ENCODE measurements at regions not wholly inside any gene's neighbourhood (a gene's known extent, or its start where the extent isn't known, plus 50 kb on each side); places are given as distances from the start of the nearest gene placed in this dataset.

GRCh38 chr6:41423002-41423401 is 87.6 kb downstream of the NCR2 start:
- no peaks in the 10 kb centered on the region for H3K4me1 Mint-ChIP-seq
- CTCF ChIA-PET: interaction anchor here (0.8 to 5.1 kb wide), 4 partner anchors 161 to 174 kb away, joined by 3 to 36 read pairs (median 7); no protein-coding TSS in a partner anchor
- ATAC-seq: no peak
- H3K4me1 ChIP-seq (ENCODE audit: control insufficient read depth in 2 of 2, insufficient read depth in 2 of 2, low read length in 2 of 2): peaks cover 0 to 17% of the 10 kb centered on the region in 2 donors
- H3K27ac ChIP-seq (ENCODE audit: low read depth, low read length): no peak overlapping the region
- no peak for DNase-seq
- H3K36me3 Mint-ChIP-seq: peaks cover 0 to 5% (median 0%) of the 10 kb centered on the region in 5 donors
- H3K27me3 ChIP-seq (ENCODE audit: control insufficient read depth in 2 of 2, insufficient read depth in 2 of 2, low read length in 2 of 2): peaks cover 3 to 12% of the 10 kb centered on the region in 2 donors
- H3K27ac Mint-ChIP-seq: no peak overlapping the region
- H3K4me3 Mint-ChIP-seq: no peak overlapping the region
- H3K4me3 ChIP-seq (ENCODE audit: low read length): no peak overlapping the region
- H3K9me3 ChIP-seq (ENCODE audit: control insufficient read depth in 2 of 3, low read length in 3 of 3): no peaks in the 10 kb centered on the region
- intact Hi-C loops (cut with micrococcal nuclease): no loop called here
- no peaks in the 10 kb centered on the region for H3K36me3 ChIP-seq (ENCODE audit: control insufficient read depth in 2 of 3, insufficient read depth in 3 of 3, low read length in 3 of 3)
- POLR2A ChIA-PET: no interaction called here
- peaks cover 16 to 33% (median 25%) of the 10 kb centered on the region in 5 donors for H3K27me3 Mint-ChIP-seq
- H3K9me3 Mint-ChIP-seq: peaks cover 0 to 7% (median 3%) of the 10 kb centered on the region in 11 donors

- Histone ChIP-seq H3K27ac (ENCODE audit: low read depth, low read length) (no peak overlapping the region), H3K4me3 (ENCODE audit: low read length) (no peak overlapping the region), H3K9me3 (ENCODE audit: control insufficient read depth in 2 of 3, low read length in 3 of 3) (no peaks in the 10 kb centered on the region), H3K27me3 (ENCODE audit: control insufficient read depth in 2 of 2, insufficient read depth in 2 of 2, low read length in 2 of 2) (peaks cover 6 to 21% of the 10 kb centered on the region in 2 donors), H3K4me1 (ENCODE audit: control insufficient read depth in 2 of 2, insufficient read depth in 2 of 2, low read length in 2 of 2) (peaks cover 0 to 25% of the 10 kb centered on the region in 2 donors), H3K36me3 (ENCODE audit: control insufficient read depth in 2 of 3, insufficient read depth in 3 of 3, low read length in 3 of 3) (no peaks in the 10 kb centered on the region)
- CTCF ChIA-PET: interaction anchor here (0.6 to 5.1 kb wide), 10 partner anchors 14 to 259 kb away, joined by 3 to 36 read pairs (median 4); no protein-coding TSS in a partner anchor
- POLR2A ChIA-PET: interaction anchor here (0.8 kb wide), 1 partner anchor 12 kb away, joined by 3 read pairs; no protein-coding TSS in a partner anchor
- Mint-ChIP-seq H3K36me3 (peaks cover 0 to 2% (median 0%) of the 10 kb centered on the region in 5 donors), H3K4me1 (peaks cover 6 to 10% (median 9%) of the 10 kb centered on the region in 7 donors), H3K27me3 (peaks cover 15 to 33% (median 22%) of the 10 kb centered on the region in 5 donors), H3K9me3 (peaks cover 0 to 2% (median 0%) of the 10 kb centered on the region in 11 donors), H3K27ac (no peak overlapping the region), H3K4me3 (no peak overlapping the region)
- DNase-seq (peak; percentile 47 to 81 (median 67)), ATAC-seq (peak; percentile 77)
- intact Hi-C loops (cut with micrococcal nuclease): loop anchor here (1.0 to 2.0 kb wide), 4 partner anchors 56 to 259 kb away; no protein-coding TSS in a partner anchor
Measured at GRCh38 chr6:41424370-41425058, 89.1 kb downstream of the NCR2 start.

- ATAC-seq: no peak
- Histone ChIP-seq H3K9me3 (ENCODE audit: control insufficient read depth in 2 of 3, low read length in 3 of 3) (no peaks in the 10 kb centered on the region), H3K27me3 (ENCODE audit: control insufficient read depth in 2 of 2, insufficient read depth in 2 of 2, low read length in 2 of 2) (peaks cover 6 to 27% of the 10 kb centered on the region in 2 donors), H3K27ac (ENCODE audit: low read depth, low read length) (no peak overlapping the region), H3K4me1 (ENCODE audit: control insufficient read depth in 2 of 2, insufficient read depth in 2 of 2, low read length in 2 of 2) (peaks cover 0 to 25% of the 10 kb centered on the region in 2 donors), H3K36me3 (ENCODE audit: control insufficient read depth in 2 of 3, insufficient read depth in 3 of 3, low read length in 3 of 3) (no peaks in the 10 kb centered on the region), H3K4me3 (ENCODE audit: low read length) (no peak overlapping the region)
- Mint-ChIP-seq H3K9me3 (no peaks in the 10 kb centered on the region), H3K4me1 (peaks cover 6 to 13% (median 10%) of the 10 kb centered on the region in 7 donors), H3K27ac (no peak overlapping the region), H3K27me3 (peaks cover 20 to 38% (median 25%) of the 10 kb centered on the region in 5 donors), H3K4me3 (no peak overlapping the region), H3K36me3 (no peaks in the 10 kb centered on the region)
- ChIA-PET CTCF (interaction anchor here (1.0 to 5.1 kb wide), 8 partner anchors 119 to 258 kb away, joined by 3 to 36 read pairs (median 4); no protein-coding TSS in a partner anchor), POLR2A (no interaction called here)
- DNase-seq: no peak
- intact Hi-C loops (cut with micrococcal nuclease): loop anchor here (2.0 kb wide), 2 partner anchors 57 to 257 kb away; no protein-coding TSS in a partner anchor
Measured at GRCh38 chr6:41425511-41425910, 90.1 kb downstream of the NCR2 start.

DNA sequence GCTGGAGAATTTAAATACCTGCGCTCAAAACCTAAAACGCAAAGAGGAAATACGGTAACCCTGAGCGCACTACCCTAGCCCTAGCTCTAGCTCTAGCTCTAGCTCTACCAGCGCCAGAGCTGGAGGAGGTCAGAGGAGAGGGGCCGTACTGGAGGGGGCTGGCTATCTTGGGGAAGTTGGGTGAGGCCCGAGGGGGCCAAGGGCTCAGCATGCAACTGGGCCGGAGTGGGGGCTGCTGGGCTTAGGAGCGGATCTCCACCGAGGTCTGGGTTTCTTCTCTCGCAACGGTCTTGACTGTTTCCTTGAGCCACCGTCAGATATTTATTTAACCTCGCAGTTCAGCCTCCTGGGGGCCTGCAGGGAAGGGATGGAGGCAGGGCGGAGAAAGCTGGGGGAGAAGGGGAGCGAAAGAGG is 91.0 kb downstream of the NCR2 start:
- no peak overlapping the region for H3K27ac ChIP-seq (ENCODE audit: low read depth, low read length)
- CTCF ChIA-PET: interaction anchor here (0.5 to 5.1 kb wide), 6 partner anchors 9 to 257 kb away, joined by 3 to 36 read pairs (median 7); no protein-coding TSS in a partner anchor
- ATAC-seq (peak; percentile 43), DNase-seq (peak in 1 of 9 donors; percentile 30)
- POLR2A ChIA-PET: no interaction called here
- intact Hi-C loops (cut with micrococcal nuclease): loop anchor here (1.0 kb wide), 1 partner anchor 120 kb away; the partner anchor contains the start of gene FOXP4 (in 2 of the 2)
- no peaks in the 10 kb centered on the region for H3K9me3 Mint-ChIP-seq
- H3K4me3 Mint-ChIP-seq: no peak overlapping the region
- no peaks in the 10 kb centered on the region for H3K9me3 ChIP-seq (ENCODE audit: control insufficient read depth in 2 of 3, low read length in 3 of 3)
- peaks cover 6 to 27% of the 10 kb centered on the region in 2 donors for H3K27me3 ChIP-seq (ENCODE audit: control insufficient read depth in 2 of 2, insufficient read depth in 2 of 2, low read length in 2 of 2)
- no peaks in the 10 kb centered on the region for H3K36me3 Mint-ChIP-seq
- no peaks in the 10 kb centered on the region for H3K36me3 ChIP-seq (ENCODE audit: control insufficient read depth in 2 of 3, insufficient read depth in 3 of 3, low read length in 3 of 3)
- peaks cover 26 to 40% (median 31%) of the 10 kb centered on the region in 5 donors for H3K27me3 Mint-ChIP-seq
- no peak overlapping the region for H3K4me3 ChIP-seq (ENCODE audit: low read length)
- H3K4me1 ChIP-seq (ENCODE audit: control insufficient read depth in 2 of 2, insufficient read depth in 2 of 2, low read length in 2 of 2): peaks cover 0 to 25% of the 10 kb centered on the region in 2 donors
- no peak overlapping the region for H3K27ac Mint-ChIP-seq
- peaks cover 6 to 13% (median 10%) of the 10 kb centered on the region in 7 donors for H3K4me1 Mint-ChIP-seq

DNA sequence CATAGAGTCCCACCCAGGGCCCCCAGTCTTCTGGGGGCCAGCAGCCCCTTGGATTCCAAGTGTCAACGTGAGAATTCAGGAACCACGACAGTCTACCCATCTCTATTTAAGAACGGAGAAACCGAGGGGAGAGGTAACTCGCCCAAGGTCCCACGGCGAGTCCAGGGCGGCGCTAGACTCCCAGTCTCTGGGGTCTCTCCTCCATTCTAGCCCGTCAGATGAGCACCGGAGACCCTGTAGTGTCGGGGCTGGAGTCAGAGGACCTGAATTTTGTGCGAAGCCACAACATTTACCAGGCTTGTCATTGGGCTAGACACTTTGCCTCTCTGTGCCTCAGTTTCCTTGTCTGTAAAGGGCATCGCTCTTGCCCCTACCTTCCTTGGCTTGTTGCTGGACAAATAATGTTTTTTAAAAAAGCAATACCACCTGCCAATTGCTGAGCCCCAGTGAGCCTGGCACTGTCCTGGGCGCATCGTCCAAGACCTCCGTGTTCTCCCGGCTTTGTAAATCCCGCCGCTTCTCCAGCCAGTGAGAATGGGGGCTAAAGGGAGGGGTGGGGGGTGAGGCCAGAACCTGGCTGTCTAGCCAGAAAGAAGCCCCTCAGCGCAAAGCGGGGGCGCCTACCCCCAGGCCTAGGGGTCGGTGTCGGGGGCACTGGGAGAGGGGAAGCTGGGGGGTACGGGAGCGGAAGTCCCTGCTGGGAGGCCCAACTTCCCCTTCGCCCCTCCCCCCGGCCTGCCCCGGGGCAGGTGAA is 91.7 kb downstream of the NCR2 start:
- peaks cover 28 to 39% (median 33%) of the 10 kb centered on the region in 5 donors for H3K27me3 Mint-ChIP-seq
- no peaks in the 10 kb centered on the region for H3K36me3 Mint-ChIP-seq
- peaks cover 6 to 13% (median 10%) of the 10 kb centered on the region in 7 donors for H3K4me1 Mint-ChIP-seq
- H3K27ac Mint-ChIP-seq: no peak overlapping the region
- ChIA-PET POLR2A (no interaction called here), CTCF (interaction anchor here (0.5 to 5.1 kb wide), 5 partner anchors 9 to 168 kb away, joined by 3 to 36 read pairs (median 9); no protein-coding TSS in a partner anchor)
- no peak overlapping the region for H3K27ac ChIP-seq (ENCODE audit: low read depth, low read length)
- no peaks in the 10 kb centered on the region for H3K9me3 ChIP-seq (ENCODE audit: control insufficient read depth in 2 of 3, low read length in 3 of 3)
- peak overlapping the region; percentile 27 for H3K4me3 ChIP-seq (ENCODE audit: low read length)
- intact Hi-C loops (cut with micrococcal nuclease): loop anchor here (1.0 kb wide), 1 partner anchor 119 kb away; the partner anchor contains the start of gene FOXP4 (in 2 of the 2)
- no peaks in the 10 kb centered on the region for H3K36me3 ChIP-seq (ENCODE audit: control insufficient read depth in 2 of 3, insufficient read depth in 3 of 3, low read length in 3 of 3)
- H3K4me1 ChIP-seq (ENCODE audit: control insufficient read depth in 2 of 2, insufficient read depth in 2 of 2, low read length in 2 of 2): peaks cover 0 to 25% of the 10 kb centered on the region in 2 donors
- H3K4me3 Mint-ChIP-seq: peak overlapping the region in 1 of 10 donors; percentile 41
- ATAC-seq (no peak), DNase-seq (no peak)
- H3K27me3 ChIP-seq (ENCODE audit: control insufficient read depth in 2 of 2, insufficient read depth in 2 of 2, low read length in 2 of 2): peaks cover 6 to 27% of the 10 kb centered on the region in 2 donors
- H3K9me3 Mint-ChIP-seq: no peaks in the 10 kb centered on the region

DNA sequence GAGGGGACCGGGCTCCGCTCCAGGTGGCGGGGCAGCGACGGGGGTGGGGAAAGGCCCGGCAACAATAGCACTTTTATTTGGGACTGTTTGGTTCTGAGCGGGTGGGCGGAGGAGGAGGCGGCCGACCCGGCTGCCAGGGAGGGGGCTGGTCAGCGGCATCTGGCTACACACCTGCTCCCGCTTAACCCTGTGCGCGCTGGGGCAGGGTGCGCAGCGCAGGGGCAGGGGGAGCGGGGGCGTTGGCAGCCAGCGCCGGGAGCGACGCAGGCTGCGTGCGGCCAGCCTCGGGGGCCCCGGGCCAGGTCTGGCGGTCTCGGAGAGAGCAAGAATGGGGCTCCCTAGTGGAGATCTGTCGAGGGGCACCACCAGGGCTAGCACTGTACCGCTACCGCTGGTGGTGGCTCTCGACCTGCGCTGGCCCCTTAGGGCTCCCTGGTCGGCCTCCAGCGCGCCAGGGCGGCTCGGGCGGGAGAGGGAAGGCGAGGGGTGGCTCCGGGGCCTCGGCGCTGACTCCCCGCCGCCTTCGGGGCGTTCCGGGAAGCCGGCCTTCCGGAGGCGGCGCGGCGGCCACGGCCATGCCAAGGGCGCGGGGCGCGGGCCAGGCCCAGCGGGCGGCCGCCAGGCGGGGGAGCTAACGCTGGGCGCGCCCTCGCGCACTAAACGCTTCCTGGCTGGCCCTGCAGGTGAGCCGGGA is 92.4 kb downstream of the NCR2 start:
- CTCF ChIA-PET: no interaction called here
- Histone ChIP-seq H3K36me3 (ENCODE audit: control insufficient read depth in 2 of 3, insufficient read depth in 3 of 3, low read length in 3 of 3) (no peaks in the 10 kb centered on the region), H3K27me3 (ENCODE audit: control insufficient read depth in 2 of 2, insufficient read depth in 2 of 2, low read length in 2 of 2) (peaks cover 6 to 27% of the 10 kb centered on the region in 2 donors), H3K4me3 (ENCODE audit: low read length) (peak overlapping the region; percentile 27), H3K27ac (ENCODE audit: low read depth, low read length) (no peak overlapping the region), H3K4me1 (ENCODE audit: control insufficient read depth in 2 of 2, insufficient read depth in 2 of 2, low read length in 2 of 2) (peaks cover 0 to 25% of the 10 kb centered on the region in 2 donors), H3K9me3 (ENCODE audit: control insufficient read depth in 2 of 3, low read length in 3 of 3) (no peaks in the 10 kb centered on the region)
- peaks cover 6 to 13% (median 10%) of the 10 kb centered on the region in 7 donors for H3K4me1 Mint-ChIP-seq
- peaks cover 34 to 41% (median 37%) of the 10 kb centered on the region in 5 donors for H3K27me3 Mint-ChIP-seq
- no peak overlapping the region for H3K27ac Mint-ChIP-seq
- H3K4me3 Mint-ChIP-seq: peak overlapping the region in 1 of 10 donors; percentile 27
- intact Hi-C loops (cut with micrococcal nuclease): no loop called here
- POLR2A ChIA-PET: no interaction called here
- DNase-seq: peak in 1 of 9 donors; percentile 30
- H3K9me3 Mint-ChIP-seq: no peaks in the 10 kb centered on the region
- peak; percentile 43 for ATAC-seq
- H3K36me3 Mint-ChIP-seq: no peaks in the 10 kb centered on the region
